GM12878 (cell line): ENCODE measurements at regions not wholly inside any gene's neighbourhood (a gene's known extent, or its start where the extent isn't known, plus 50 kb on each side); places are given as distances from the start of the nearest gene placed in this dataset.

Source experiments
- BHLHE40 ChIP-seq, 2 experiments: fragments of 450-650 bp in 1 of 2; IDR thresholded peaks; 2 replicates each; pipeline ENCODE4 v1.6.1; 2011 to 2017; ENCODE audit warnings: low read depth in 2 of 2, borderline replicate concordance in 1 of 2, improper control_type of control experiment in 1 of 2, low read length in 1 of 2, mild to moderate bottlenecking in 1 of 2
- CTCF ChIP-seq, 3 experiments: IDR thresholded peaks in 2 of 3; conservative IDR thresholded peaks in 1 of 3; 2 replicates each; pipeline ENCODE4 v1.5.1; 2011; ENCODE audit warnings: low read depth in 3 of 3, low read length in 3 of 3, mild to moderate bottlenecking in 3 of 3, control low read depth in 2 of 3, moderate library complexity in 2 of 3, inconsistent platforms in 1 of 3, mixed read lengths in 1 of 3; ENCODE audit not compliant: control insufficient read depth in 2 of 3, insufficient read depth in 1 of 3; ENCODE audit errors: extremely low read depth in 1 of 3
- HDAC2 ChIP-seq: fragments of 200-600 bp; sonication (generic); IDR thresholded peaks from 2 replicates; pipeline ENCODE4 v1.6.1; 2017
- RBBP5 ChIP-seq: fragments of 200-600 bp; sonication (generic); conservative IDR thresholded peaks from 2 replicates; pipeline ENCODE4 v1.6.1; 2016
- RELA ChIP-seq: fragments of 450-650 bp; IDR thresholded peaks from 2 replicates; pipeline ENCODE4 v1.8.0; 2014; ENCODE audit warnings: borderline replicate concordance; ENCODE audit not compliant: partially characterized antibody

- TF ChIP-seq CTCF (IDR thresholded peaks at IDR 0.05 in 2 of 3, conservative IDR thresholded peaks at IDR 0.05 in 1 of 3; ENCODE audit: control insufficient read depth in 2 of 3, extremely low read depth in 1 of 3, insufficient read depth in 1 of 3, low read depth in 3 of 3, low read length in 3 of 3) (no peak), HDAC2 (no peak), RBBP5 (no peak), RELA (no peak), BHLHE40 (IDR thresholded peaks at IDR 0.05; ENCODE audit: borderline replicate concordance in 1 of 2, low read depth in 2 of 2, low read length in 1 of 2) (no peak)
Observed at GRCh38 chr3:170802164-170803151, 67.5 kb downstream of the RPL22L1 start.
